ENCODE measurements at regions not wholly inside any gene's neighbourhood (a gene's known extent, or its start where the extent isn't known, plus 50 kb on each side); places are given as distances from the start of the nearest gene placed in this dataset.

DNA sequence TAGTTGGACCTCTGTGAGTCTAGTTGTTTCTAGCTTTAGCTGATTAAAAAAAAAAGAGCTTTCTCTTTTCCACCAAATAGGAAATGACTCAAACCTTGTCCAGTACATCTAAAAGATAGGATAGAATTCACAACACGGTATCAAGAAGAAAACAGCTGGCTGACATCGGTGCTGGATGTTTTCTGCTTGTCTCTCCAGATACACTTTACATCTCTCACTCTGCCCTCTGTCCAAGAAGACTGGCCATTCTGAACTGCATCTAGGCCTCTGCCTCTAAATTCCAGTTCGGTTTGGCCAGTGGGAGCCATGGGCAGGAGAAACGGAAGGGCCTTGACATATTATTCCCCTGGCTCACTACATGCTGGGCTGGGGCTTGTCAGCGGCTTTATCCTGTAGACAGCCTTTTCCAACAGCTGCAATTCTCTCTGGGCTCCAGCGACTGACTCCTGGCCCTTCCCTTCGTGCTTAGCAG is 57.3 kb upstream of the SHISA3 start:
- Histone ChIP-seq H2AFZ (ENCODE audit: low read depth, low read length, poor library complexity, severe bottlenecking) (no peak overlapping the region), H3K27ac (ENCODE audit: low read depth, low read length) (no peak overlapping the region), H3K27me3 (ENCODE audit: insufficient read depth, low read length) (no peaks in the 10 kb centered on the region), H4K20me1 (ENCODE audit: insufficient read depth) (no peaks in the 10 kb centered on the region), H3K4me2 (ENCODE audit: low read length) (no peak overlapping the region), H3K36me3 (ENCODE audit: control insufficient read depth in 1 of 2, insufficient read depth in 2 of 2, low read length in 2 of 2) (no peaks in the 10 kb centered on the region), H3K4me1 (ENCODE audit: control insufficient read depth in 1 of 2, insufficient read depth in 2 of 2, low read length in 2 of 2) (no peaks in the 10 kb centered on the region), H3K9me2 (ENCODE audit: insufficient read depth) (no peaks in the 10 kb centered on the region), H3K4me3 (replicated peaks in 1 of 2; ENCODE audit: low read depth in 1 of 2, low read length in 2 of 2) (no peak overlapping the region), H3K9me3 (ENCODE audit: control insufficient read depth in 1 of 2, insufficient read depth in 1 of 2, low read depth in 1 of 2, low read length in 2 of 2) (no peaks in the 10 kb centered on the region), H3K79me2 (ENCODE audit: insufficient read depth, low read length) (no peaks in the 10 kb centered on the region), H3K9ac (ENCODE audit: low read length) (no peak overlapping the region)
- CTCF ChIA-PET = no interaction called here
- DNase-seq (ENCODE audit: low read depth, low spot score) = no peak
- no TSS peak for BruUV-seq (replicated peaks)
- intact Hi-C loops (cut with micrococcal nuclease) = no loop called here
- no peak for ATAC-seq
- POLR2A ChIA-PET = no interaction called here
- TF ChIP-seq RAD21 (IDR thresholded peaks at IDR 0.05; ENCODE audit: low read depth) (no peak), CEBPB (IDR thresholded peaks at IDR 0.05; ENCODE audit: low read depth) (no peak), TCF7L2 (IDR thresholded peaks at IDR 0.05; ENCODE audit: borderline replicate concordance, extremely low read depth, insufficient read depth, insufficient read length) (no peak), MAX (IDR thresholded peaks at IDR 0.05) (no peak), EZH2phosphoT487 (IDR thresholded peaks at IDR 0.05; ENCODE audit: borderline replicate concordance) (no peak), POLR2A (IDR thresholded peaks at IDR 0.05; ENCODE audit: borderline replicate concordance, extremely low read depth, insufficient read depth, insufficient read length) (no peak), YY1 (IDR thresholded peaks at IDR 0.05; ENCODE audit: extremely low read depth, insufficient replicate concordance, low read depth, low read length) (no peak), SIN3A (IDR thresholded peaks at IDR 0.05; ENCODE audit: low read depth) (no peak), FOSL1 (IDR thresholded peaks at IDR 0.05; ENCODE audit: low read depth) (no peak), SRF (IDR thresholded peaks at IDR 0.05; ENCODE audit: low read depth) (no peak), ZBTB33 (IDR thresholded peaks at IDR 0.05; ENCODE audit: extremely low read depth, insufficient replicate concordance, low read length) (no peak), CBX3 (IDR thresholded peaks at IDR 0.05; ENCODE audit: low read depth) (no peak), ZFX (IDR thresholded peaks at IDR 0.05) (no peak)
- TF ChIP-seq, protein P1, sequence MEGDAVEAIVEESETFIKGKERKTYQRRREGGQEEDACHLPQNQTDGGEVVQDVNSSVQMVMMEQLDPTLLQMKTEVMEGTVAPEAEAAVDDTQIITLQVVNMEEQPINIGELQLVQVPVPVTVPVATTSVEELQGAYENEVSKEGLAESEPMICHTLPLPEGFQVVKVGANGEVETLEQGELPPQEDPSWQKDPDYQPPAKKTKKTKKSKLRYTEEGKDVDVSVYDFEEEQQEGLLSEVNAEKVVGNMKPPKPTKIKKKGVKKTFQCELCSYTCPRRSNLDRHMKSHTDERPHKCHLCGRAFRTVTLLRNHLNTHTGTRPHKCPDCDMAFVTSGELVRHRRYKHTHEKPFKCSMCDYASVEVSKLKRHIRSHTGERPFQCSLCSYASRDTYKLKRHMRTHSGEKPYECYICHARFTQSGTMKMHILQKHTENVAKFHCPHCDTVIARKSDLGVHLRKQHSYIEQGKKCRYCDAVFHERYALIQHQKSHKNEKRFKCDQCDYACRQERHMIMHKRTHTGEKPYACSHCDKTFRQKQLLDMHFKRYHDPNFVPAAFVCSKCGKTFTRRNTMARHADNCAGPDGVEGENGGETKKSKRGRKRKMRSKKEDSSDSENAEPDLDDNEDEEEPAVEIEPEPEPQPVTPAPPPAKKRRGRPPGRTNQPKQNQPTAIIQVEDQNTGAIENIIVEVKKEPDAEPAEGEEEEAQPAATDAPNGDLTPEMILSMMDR (IDR thresholded peaks at IDR 0.05 in 2 of 3, conservative IDR thresholded peaks at IDR 0.05 in 1 of 3; ENCODE audit: borderline replicate concordance in 1 of 3, insufficient read depth in 1 of 3, low read depth in 2 of 3, low read length in 2 of 3) = no peak
- TF ChIP-seq, protein P2, sequence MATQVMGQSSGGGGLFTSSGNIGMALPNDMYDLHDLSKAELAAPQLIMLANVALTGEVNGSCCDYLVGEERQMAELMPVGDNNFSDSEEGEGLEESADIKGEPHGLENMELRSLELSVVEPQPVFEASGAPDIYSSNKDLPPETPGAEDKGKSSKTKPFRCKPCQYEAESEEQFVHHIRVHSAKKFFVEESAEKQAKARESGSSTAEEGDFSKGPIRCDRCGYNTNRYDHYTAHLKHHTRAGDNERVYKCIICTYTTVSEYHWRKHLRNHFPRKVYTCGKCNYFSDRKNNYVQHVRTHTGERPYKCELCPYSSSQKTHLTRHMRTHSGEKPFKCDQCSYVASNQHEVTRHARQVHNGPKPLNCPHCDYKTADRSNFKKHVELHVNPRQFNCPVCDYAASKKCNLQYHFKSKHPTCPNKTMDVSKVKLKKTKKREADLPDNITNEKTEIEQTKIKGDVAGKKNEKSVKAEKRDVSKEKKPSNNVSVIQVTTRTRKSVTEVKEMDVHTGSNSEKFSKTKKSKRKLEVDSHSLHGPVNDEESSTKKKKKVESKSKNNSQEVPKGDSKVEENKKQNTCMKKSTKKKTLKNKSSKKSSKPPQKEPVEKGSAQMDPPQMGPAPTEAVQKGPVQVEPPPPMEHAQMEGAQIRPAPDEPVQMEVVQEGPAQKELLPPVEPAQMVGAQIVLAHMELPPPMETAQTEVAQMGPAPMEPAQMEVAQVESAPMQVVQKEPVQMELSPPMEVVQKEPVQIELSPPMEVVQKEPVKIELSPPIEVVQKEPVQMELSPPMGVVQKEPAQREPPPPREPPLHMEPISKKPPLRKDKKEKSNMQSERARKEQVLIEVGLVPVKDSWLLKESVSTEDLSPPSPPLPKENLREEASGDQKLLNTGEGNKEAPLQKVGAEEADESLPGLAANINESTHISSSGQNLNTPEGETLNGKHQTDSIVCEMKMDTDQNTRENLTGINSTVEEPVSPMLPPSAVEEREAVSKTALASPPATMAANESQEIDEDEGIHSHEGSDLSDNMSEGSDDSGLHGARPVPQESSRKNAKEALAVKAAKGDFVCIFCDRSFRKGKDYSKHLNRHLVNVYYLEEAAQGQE (IDR thresholded peaks at IDR 0.05; ENCODE audit: low read depth) = no peak
- RAD21 ChIA-PET (ENCODE audit: low non-redundant PET in 1 of 2, low total read pairs in 2 of 2, uncharacterized antibody in 2 of 2, unreplicated experiment in 2 of 2) = no interaction called here

All from HCT116 (cell line).